Ishikawa (cell line): ENCODE measurements at regions not wholly inside any gene's neighbourhood (a gene's known extent, or its start where the extent isn't known, plus 50 kb on each side); places are given as distances from the start of the nearest gene placed in this dataset.

Experiments used
- CREB1 ChIP-seq: IDR thresholded peaks from 2 replicates; pipeline ENCODE4 v1.6.1; 2012; ENCODE audit warnings: low read depth
- EGR1 ChIP-seq: IDR thresholded peaks from 2 replicates; pipeline ENCODE4 v1.6.1; 2012
- EP300 ChIP-seq: IDR thresholded peaks from 2 replicates; pipeline ENCODE4 v1.6.1; 2012; ENCODE audit warnings: borderline replicate concordance
- FOXM1 ChIP-seq: IDR thresholded peaks from 2 replicates; pipeline ENCODE4 v1.6.1; 2012; ENCODE audit warnings: low read depth, borderline replicate concordance
- MAX ChIP-seq: IDR thresholded peaks from 2 replicates; pipeline ENCODE4 v1.6.1; 2012
- NFIC ChIP-seq: IDR thresholded peaks from 2 replicates; pipeline ENCODE4 v1.6.1; 2012
- RAD21 ChIP-seq: IDR thresholded peaks from 2 replicates; pipeline ENCODE4 v1.6.1; 2012; ENCODE audit warnings: low read depth
- TAF1 ChIP-seq: IDR thresholded peaks from 2 replicates; pipeline ENCODE4 v1.6.1; 2012; ENCODE audit warnings: low read depth, mild to moderate bottlenecking
- TCF12 ChIP-seq: IDR thresholded peaks from 2 replicates; pipeline ENCODE4 v1.6.1; 2012; ENCODE audit warnings: low read depth
- TEAD4 ChIP-seq: IDR thresholded peaks from 2 replicates; pipeline ENCODE4 v1.6.1; 2012
- YY1 ChIP-seq: IDR thresholded peaks from 2 replicates; pipeline ENCODE4 v1.6.1; 2012; ENCODE audit warnings: low read depth
- ZBTB7A ChIP-seq: IDR thresholded peaks from 2 replicates; pipeline ENCODE4 v1.6.1; 2012; ENCODE audit warnings: low read depth
- TF ChIP-seq, protein P1 (sequence below): IDR thresholded peaks from 2 replicates; pipeline ENCODE4 v1.6.1; 2012
- TF ChIP-seq, protein P2 (sequence below): IDR thresholded peaks from 2 replicates; pipeline ENCODE4 v1.6.1; 2012; ENCODE audit warnings: low read depth, mild to moderate bottlenecking

DNA sequence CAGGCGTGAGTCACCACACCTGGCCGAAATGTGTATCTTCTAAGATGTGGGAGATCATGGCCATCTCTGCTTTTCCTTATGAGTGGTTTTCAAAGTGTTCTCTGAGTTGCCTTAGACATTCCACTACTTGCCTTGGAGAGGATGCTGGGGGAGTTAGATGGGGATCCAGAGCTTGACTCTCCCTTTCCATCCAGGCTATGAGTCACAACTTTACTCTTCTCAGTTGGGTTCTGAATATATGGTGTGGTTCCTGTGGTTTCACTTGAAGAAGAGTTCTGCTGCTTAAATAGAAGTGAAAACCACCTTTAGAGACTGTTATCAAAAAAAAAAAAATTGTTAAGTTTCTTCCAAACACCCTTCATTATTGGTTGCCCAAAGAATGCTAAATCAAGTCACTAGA is 217.6 kb downstream of the ZNF608 start:
- TF ChIP-seq ZBTB7A (no peak), EP300 (no peak), TEAD4 (no peak), TCF12 (no peak), YY1 (no peak)
- TF ChIP-seq, protein P1, sequence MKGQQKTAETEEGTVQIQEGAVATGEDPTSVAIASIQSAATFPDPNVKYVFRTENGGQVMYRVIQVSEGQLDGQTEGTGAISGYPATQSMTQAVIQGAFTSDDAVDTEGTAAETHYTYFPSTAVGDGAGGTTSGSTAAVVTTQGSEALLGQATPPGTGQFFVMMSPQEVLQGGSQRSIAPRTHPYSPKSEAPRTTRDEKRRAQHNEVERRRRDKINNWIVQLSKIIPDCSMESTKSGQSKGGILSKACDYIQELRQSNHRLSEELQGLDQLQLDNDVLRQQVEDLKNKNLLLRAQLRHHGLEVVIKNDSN: no peak

DNA sequence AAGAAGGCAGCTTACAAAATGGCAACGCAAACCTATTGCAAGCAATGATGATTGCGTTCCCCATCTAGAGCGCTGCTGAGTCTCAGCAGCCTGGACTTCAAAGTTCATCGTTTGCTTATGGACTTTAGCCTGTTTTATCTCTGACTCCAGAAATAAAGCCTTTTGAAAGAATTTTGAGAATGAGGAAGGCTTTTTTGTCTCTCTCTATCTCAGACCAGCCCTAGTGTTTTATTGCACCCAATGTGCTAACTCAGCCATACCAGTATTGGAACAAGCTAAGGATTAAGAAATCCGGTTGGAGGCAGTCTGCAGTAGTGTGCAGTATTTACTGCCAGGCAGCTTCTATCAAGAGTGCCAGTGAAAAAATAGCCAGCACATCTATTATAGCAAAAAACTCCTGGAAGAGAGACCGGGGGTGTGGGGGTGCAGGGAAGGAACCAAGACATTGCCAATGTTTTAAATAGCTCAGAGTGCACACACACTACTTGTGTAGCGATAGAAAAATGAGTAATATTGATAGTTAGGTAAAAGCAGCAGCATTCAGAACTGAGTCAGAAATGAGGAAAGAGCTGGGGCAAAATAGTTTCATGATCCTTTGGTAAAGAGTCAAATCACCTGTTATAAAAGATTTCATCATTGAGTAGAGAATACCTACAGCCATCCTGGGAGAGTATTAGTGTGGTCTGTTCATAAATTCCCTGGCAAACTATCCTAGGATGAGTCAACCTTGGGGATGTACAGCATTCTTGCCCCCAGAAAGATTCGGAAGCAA is 219.0 kb downstream of the ZNF608 start:
- TF ChIP-seq TEAD4: no peak
- TF ChIP-seq YY1: no peak

DNA sequence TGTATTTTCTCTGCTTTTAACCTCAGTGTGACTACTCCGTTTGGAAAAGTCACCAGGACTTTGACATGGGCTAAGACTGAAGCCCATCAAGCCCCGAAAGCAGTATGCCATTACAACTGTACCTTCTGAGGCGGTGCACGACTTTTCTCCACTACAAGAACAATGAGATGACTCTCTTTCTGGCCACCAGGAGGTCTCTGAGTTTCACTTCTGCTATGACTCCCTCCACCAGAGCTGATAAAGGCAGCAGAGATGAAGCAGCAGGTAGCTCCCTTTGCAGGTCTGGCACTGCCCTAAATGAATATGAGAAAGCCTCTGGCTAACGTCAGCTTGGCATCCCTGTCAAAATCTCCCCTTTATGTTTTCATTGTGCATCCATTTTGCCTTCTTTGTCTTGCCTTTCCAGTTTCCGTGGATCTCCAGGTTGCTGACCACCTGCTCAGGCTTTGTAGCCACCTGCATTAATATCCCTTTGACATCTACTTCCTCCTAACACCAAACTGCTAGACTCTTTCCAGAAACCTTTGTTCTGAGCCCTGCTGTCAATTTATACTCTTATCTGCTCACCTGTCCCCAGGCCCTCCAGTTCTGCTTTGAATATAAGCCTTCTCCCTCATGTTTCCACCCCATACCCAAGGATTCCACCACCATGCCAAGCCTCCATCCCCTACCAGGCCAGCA is 221.7 kb downstream of the ZNF608 start:
- TF ChIP-seq YY1 (no peak), RAD21 (peak; percentile 8; the same call in 1 of the 2 replicates), TCF12 (no peak), EGR1 (no peak), MAX (no peak), CREB1 (no peak)
- TF ChIP-seq, protein P2, sequence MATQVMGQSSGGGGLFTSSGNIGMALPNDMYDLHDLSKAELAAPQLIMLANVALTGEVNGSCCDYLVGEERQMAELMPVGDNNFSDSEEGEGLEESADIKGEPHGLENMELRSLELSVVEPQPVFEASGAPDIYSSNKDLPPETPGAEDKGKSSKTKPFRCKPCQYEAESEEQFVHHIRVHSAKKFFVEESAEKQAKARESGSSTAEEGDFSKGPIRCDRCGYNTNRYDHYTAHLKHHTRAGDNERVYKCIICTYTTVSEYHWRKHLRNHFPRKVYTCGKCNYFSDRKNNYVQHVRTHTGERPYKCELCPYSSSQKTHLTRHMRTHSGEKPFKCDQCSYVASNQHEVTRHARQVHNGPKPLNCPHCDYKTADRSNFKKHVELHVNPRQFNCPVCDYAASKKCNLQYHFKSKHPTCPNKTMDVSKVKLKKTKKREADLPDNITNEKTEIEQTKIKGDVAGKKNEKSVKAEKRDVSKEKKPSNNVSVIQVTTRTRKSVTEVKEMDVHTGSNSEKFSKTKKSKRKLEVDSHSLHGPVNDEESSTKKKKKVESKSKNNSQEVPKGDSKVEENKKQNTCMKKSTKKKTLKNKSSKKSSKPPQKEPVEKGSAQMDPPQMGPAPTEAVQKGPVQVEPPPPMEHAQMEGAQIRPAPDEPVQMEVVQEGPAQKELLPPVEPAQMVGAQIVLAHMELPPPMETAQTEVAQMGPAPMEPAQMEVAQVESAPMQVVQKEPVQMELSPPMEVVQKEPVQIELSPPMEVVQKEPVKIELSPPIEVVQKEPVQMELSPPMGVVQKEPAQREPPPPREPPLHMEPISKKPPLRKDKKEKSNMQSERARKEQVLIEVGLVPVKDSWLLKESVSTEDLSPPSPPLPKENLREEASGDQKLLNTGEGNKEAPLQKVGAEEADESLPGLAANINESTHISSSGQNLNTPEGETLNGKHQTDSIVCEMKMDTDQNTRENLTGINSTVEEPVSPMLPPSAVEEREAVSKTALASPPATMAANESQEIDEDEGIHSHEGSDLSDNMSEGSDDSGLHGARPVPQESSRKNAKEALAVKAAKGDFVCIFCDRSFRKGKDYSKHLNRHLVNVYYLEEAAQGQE: no peak
- TF ChIP-seq, protein P1: no peak

GRCh38 chr5:124523897-124524296 is 222.5 kb downstream of the ZNF608 start:
- TF ChIP-seq TEAD4: no peak
- no peak for TF ChIP-seq TAF1
- TF ChIP-seq CREB1: no peak
- TF ChIP-seq EGR1: no peak
- no peak for TF ChIP-seq NFIC
- no peak for TF ChIP-seq RAD21
- no peak for TF ChIP-seq EP300
- TF ChIP-seq ZBTB7A: no peak
- TF ChIP-seq TCF12: no peak
- TF ChIP-seq, protein P2: no peak
- no peak for TF ChIP-seq MAX
- TF ChIP-seq, protein P1: no peak
- TF ChIP-seq FOXM1: no peak

DNA sequence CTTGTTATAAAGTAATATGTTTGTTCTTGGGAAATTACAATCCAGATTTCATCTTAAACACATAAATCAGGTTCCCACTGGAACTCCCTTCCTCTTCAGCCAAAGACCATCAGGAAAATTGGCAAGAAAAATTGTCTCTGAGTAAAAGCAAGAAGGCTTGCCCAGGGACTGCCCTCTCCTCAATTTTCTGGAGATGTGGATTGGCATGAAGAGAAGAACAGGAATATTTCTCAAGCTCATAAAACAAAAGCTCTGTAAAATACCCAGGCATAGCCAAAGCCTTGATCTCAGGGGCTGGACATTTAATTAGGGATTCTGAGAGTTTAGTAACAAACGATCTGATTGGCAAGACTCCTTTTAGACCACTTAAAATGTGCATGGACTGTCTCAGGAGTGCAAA is 223.4 kb downstream of the ZNF608 start:
- TF ChIP-seq TAF1 (no peak), YY1 (no peak)

GRCh38 chr5:124521461-124522230 is 224.8 kb downstream of the ZNF608 start:
- TF ChIP-seq TAF1: no peak
- TF ChIP-seq TCF12: no peak
- no peak for TF ChIP-seq MAX
- TF ChIP-seq TEAD4: no peak
- TF ChIP-seq EP300: no peak
- TF ChIP-seq FOXM1: no peak
- TF ChIP-seq, protein P2: no peak
